ENCODE measurements at regions not wholly inside any gene's neighbourhood (a gene's known extent, or its start where the extent isn't known, plus 50 kb on each side); places are given as distances from the start of the nearest gene placed in this dataset.

DNA sequence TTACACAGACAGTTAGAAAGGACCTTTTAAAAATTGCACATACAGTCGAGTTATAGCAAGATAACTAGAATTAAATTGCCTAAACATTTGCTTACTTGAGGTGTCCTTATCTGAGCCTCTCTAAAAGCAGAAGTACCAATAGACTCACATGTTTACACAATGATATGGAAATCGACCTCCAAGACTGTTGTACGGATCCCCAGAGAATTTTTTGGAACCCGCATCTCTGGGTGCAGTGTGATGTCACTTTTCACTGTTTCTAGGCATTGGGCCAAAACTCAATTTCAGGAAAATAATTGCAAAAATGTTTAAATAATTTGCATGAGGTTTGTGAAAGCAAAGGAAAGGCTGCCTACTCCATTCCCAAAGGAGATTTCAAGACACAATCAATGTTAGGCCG, 63.1 kb upstream of the ATG10 start:
- no peak for TF ChIP-seq YY1 (IDR thresholded peaks at IDR 0.05; ENCODE audit: insufficient read depth, insufficient read length)
- TF ChIP-seq ZNF274 (IDR thresholded peaks at IDR 0.05; ENCODE audit: low read depth, low read length) = no peak
